GM18951 (cell line): ENCODE measurements at regions not wholly inside any gene's neighbourhood (a gene's known extent, or its start where the extent isn't known, plus 50 kb on each side); places are given as distances from the start of the nearest gene placed in this dataset.

Experiments
- POLR2A ChIP-seq: IDR thresholded peaks from 4 replicates; pipeline ENCODE4 v1.6.1; 2011; ENCODE audit warnings: mild to moderate bottlenecking; ENCODE audit not compliant: insufficient read length, insufficient read depth; ENCODE audit errors: extremely low read depth
- in situ Hi-C: fragments of 300-500 bp; cut with MboI; formaldehyde crosslinking; loops from one replicate; pipeline ENCODE4 v1.12.0; 2022; ENCODE audit warnings: low sequenced_read_pairs, mixed read lengths, inconsistent platforms; ENCODE audit not compliant: unreplicated experiment

DNA sequence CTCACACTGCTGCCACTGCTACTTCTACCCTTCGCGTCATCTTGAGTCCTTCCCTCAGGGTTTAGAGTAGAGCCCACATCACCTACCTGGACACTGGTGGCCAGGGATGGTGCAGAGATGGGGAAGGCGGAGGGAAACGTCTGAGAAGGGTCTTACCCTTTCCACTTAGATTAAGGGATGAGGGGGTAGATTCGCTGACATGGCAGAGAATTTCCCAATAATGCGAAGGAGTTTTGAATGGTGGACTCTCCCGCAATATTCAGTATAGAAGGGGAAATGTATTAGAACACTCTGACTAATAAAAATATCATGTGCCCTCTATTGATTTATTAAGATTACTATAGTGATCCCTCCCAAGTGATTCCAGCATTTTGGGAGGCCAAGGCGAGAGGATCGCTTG is 209.5 kb upstream of the KIAA1217 start:
- no peak for TF ChIP-seq POLR2A
- in situ Hi-C loops, result loop anchor here (25.0 kb wide), 1 partner anchor 513 kb away; no protein-coding TSS in a partner anchor

DNA sequence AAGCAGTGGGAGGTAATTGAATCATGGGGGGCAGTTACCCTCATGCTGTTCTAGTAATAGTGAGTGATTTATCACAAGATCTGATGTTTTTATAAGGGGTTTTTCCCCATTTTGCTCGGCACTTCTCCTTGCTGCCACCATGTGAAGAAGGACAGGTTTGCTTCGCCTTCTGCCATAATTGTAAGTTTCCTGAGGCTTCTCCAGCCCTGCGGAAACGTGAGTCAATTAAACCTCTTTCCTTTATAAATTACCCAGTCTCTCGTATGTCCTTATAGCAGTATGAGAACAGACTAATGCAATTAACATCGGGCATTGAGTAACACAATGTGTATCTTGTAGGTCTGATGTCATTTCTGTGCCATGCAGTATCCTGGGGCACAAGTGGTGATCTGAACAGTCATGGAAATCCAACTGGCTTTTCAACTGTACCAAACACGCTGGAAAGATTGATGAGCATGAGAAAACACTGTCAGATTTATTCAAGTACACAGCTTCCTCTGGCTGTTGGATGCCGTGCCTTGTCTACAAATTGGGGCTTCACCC is 208.6 kb upstream of the KIAA1217 start:
- in situ Hi-C loops, result no loop called here
- no peak for TF ChIP-seq POLR2A

GRCh38 chr10:24006741-24007140 is 202.2 kb upstream of the KIAA1217 start:
- TF ChIP-seq POLR2A, result no peak
- in situ Hi-C loops, result no loop called here

GRCh38 chr10:24007359-24007758 is 201.6 kb upstream of the KIAA1217 start:
- TF ChIP-seq POLR2A, result no peak
- in situ Hi-C loops, result no loop called here

GRCh38 chr10:24008164-24009091 is 200.5 kb upstream of the KIAA1217 start:
- in situ Hi-C loops, result no loop called here
- no peak for TF ChIP-seq POLR2A

DNA sequence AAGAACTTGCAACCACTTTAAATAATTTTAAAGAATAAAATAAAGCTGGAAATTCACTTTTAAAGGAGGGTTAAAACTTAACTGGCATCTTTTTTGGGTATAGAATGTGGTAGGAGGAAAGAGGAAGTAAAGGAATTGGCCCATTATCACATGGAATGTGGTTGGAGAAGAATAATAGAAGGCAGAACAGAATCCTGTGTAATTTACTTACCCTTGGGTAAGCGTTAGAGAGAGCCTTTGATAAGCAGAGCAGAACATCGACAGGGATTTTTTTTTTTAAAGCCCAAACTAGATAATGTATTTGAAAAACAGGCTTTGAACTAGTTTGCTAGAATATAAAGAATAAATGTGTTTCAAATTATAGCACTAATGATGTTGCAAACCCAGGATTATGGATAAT is 199.8 kb upstream of the KIAA1217 start:
- no peak for TF ChIP-seq POLR2A
- in situ Hi-C loops, result no loop called here

DNA sequence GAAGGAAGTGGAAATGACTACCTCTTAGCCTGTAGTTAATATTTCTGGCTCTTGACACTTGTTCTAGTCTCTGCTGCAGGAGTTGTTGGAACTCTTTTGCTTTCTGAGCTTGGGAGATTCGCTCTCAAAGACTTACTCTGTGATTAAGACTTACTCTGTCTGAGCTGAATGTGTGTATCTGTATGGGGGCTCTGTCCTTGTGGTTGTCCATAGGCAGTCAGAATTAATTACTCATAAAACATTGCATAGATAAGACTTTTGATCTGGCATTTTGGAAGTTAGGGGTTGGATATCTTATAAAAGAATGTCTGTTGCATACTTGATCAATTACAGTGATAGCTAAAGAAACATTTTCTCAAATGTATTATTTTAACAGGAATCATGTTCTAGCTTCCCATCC is 199.2 kb upstream of the KIAA1217 start:
- in situ Hi-C loops, result no loop called here
- no peak for TF ChIP-seq POLR2A

GRCh38 chr10:24010436-24010970 is 198.4 kb upstream of the KIAA1217 start:
- in situ Hi-C loops, result no loop called here
- no peak for TF ChIP-seq POLR2A

GRCh38 chr10:24012249-24012803 is 196.6 kb upstream of the KIAA1217 start:
- in situ Hi-C loops, result no loop called here
- no peak for TF ChIP-seq POLR2A

DNA sequence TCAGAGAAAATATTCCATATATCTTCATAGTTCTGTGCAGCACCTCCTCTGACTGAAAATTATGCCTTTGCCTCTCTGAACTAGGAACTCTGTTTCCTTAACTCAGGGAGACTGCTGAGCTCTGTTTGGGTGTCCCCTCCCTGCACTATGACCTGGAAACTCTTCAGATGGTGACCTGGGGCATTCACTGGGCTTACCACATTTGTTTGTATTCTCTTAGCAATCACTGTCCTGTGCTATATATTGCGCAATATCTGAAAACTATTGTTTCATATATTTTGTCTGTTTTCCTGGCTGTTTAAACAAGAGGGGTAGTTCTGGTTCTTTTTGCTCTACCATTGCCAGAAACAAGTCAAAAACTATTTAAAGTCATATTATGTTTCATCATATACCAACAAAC is 181.8 kb upstream of the KIAA1217 start:
- TF ChIP-seq POLR2A, result no peak
- in situ Hi-C loops, result no loop called here

DNA sequence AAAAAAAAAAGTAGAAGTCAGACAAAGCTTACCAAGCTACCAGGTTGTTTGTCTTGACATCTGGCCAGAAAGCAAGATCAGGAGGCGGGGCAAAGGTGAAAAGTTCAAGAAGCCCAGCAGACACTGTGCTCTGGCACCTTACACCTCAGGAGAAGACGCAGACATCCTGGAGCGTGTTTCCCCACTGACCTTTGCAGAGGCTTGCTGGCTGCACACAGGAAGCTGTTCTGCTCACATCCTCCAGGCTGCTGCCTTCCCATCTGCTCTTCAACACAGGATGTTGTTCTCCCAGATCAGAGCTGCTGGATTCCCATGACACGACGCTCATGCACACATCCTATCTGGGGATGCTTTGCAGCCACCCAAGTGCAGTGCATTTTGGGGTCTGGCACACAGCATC is 174.4 kb upstream of the KIAA1217 start:
- TF ChIP-seq POLR2A, result no peak
- in situ Hi-C loops, result no loop called here

GRCh38 chr10:24035761-24036160 is 173.2 kb upstream of the KIAA1217 start:
- in situ Hi-C loops, result no loop called here
- TF ChIP-seq POLR2A, result no peak

DNA sequence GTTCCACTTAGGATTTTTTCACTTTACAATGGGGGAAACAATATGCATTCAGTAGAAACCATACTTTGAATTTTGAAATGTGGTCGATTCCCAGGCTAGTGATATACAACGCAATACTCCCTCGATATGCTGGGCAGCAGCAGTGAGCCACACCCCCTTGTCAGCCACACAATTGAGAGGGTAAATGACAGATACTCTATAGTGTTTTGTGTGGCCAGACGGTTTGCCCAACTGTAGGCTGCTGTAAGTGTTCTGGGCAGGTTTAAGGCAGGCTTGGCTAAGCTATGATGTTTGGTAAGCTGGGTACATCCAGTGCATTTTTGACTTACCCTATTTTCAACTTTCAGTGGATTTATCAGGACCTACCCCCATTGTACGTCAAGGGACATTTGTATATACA is 169.6 kb upstream of the KIAA1217 start:
- TF ChIP-seq POLR2A, result no peak
- in situ Hi-C loops, result no loop called here
